ENCODE measurements at regions not wholly inside any gene's neighbourhood (a gene's known extent, or its start where the extent isn't known, plus 50 kb on each side); places are given as distances from the start of the nearest gene placed in this dataset.

- H3K36me3 ChIP-seq = no peaks in the 10 kb centered on the region
- ATAC-seq = no peak
- WGBS (ENCODE audit: insufficient coverage, low coverage, low lambda C conversion rate, missing lambda C conversion rate) = 74% methylated on average over 4 of the region's 4 CpGs
- H3K4me3 ChIP-seq = no peak overlapping the region
- H3K4me1 ChIP-seq = no peaks in the 10 kb centered on the region
- no peaks in the 10 kb centered on the region for H3K9me3 ChIP-seq
- TF ChIP-seq CTCF (IDR thresholded peaks at IDR 0.05) = no peak
- no peak for TF ChIP-seq POLR2A (IDR thresholded peaks at IDR 0.05)
- intact Hi-C loops (cut with DNase I) = no loop called here
- H3K27me3 ChIP-seq = no peaks in the 10 kb centered on the region
- no peak overlapping the region for H3K27ac ChIP-seq
- DNase-seq = no peak
Measured at GRCh38 chr10:128218161-128218560, 91.9 kb upstream of the MKI67 start.

GRCh38 chr10:128219295-128219694, 93.1 kb upstream of the MKI67 start:
- H3K4me3 ChIP-seq = no peak overlapping the region
- no peaks in the 10 kb centered on the region for H3K9me3 ChIP-seq
- no peaks in the 10 kb centered on the region for H3K4me1 ChIP-seq
- intact Hi-C loops (cut with DNase I) = no loop called here
- 77% methylated on average over 1 of the region's 1 CpG for whole genome bisulfite sequencing (ENCODE audit: insufficient coverage, low coverage, low lambda C conversion rate, missing lambda C conversion rate)
- DNase-seq (no peak), ATAC-seq (no peak)
- no peaks in the 10 kb centered on the region for H3K27me3 ChIP-seq
- TF ChIP-seq POLR2A (IDR thresholded peaks at IDR 0.05) (no peak), CTCF (IDR thresholded peaks at IDR 0.05) (no peak)
- H3K27ac ChIP-seq = no peak overlapping the region
- H3K36me3 ChIP-seq = no peaks in the 10 kb centered on the region

GRCh38 chr10:128220021-128220420, 93.8 kb upstream of the MKI67 start:
- DNase-seq (no peak), ATAC-seq (no peak)
- no peaks in the 10 kb centered on the region for H3K36me3 ChIP-seq
- 83% methylated on average over 4 of the region's 5 CpGs for WGBS (ENCODE audit: insufficient coverage, low coverage, low lambda C conversion rate, missing lambda C conversion rate)
- intact Hi-C loops (cut with DNase I) = no loop called here
- H3K27ac ChIP-seq = no peak overlapping the region
- no peaks in the 10 kb centered on the region for H3K9me3 ChIP-seq
- no peaks in the 10 kb centered on the region for H3K27me3 ChIP-seq
- TF ChIP-seq CTCF (IDR thresholded peaks at IDR 0.05) = no peak
- no peak for TF ChIP-seq POLR2A (IDR thresholded peaks at IDR 0.05)
- H3K4me1 ChIP-seq = no peaks in the 10 kb centered on the region
- no peak overlapping the region for H3K4me3 ChIP-seq

- Histone ChIP-seq H3K4me1 (no peaks in the 10 kb centered on the region), H3K27me3 (no peaks in the 10 kb centered on the region), H3K9me3 (no peaks in the 10 kb centered on the region), H3K4me3 (no peak overlapping the region), H3K36me3 (no peaks in the 10 kb centered on the region), H3K27ac (no peak overlapping the region)
- TF ChIP-seq POLR2A (IDR thresholded peaks at IDR 0.05) = no peak
- TF ChIP-seq CTCF (IDR thresholded peaks at IDR 0.05) = no peak
- DNase-seq = no peak
- peak in 2 of 4 donors; percentile 42 to 75 for ATAC-seq
- intact Hi-C loops (cut with DNase I) = no loop called here
- WGBS (ENCODE audit: insufficient coverage, low coverage, low lambda C conversion rate, missing lambda C conversion rate) = 34% methylated on average over 11 of the region's 11 CpGs
Measured at GRCh38 chr10:128221117-128221516, 94.9 kb upstream of the MKI67 start.

- 34% methylated on average over 2 of the region's 9 CpGs for WGBS (ENCODE audit: insufficient coverage, low coverage, low lambda C conversion rate, missing lambda C conversion rate)
- ATAC-seq (no peak), DNase-seq (no peak)
- intact Hi-C loops (cut with DNase I) = no loop called here
- no peaks in the 10 kb centered on the region for H3K4me1 ChIP-seq
- TF ChIP-seq POLR2A (IDR thresholded peaks at IDR 0.05) (no peak), CTCF (IDR thresholded peaks at IDR 0.05) (no peak)
- H3K4me3 ChIP-seq = no peak overlapping the region
- H3K36me3 ChIP-seq = no peaks in the 10 kb centered on the region
- no peak overlapping the region for H3K27ac ChIP-seq
- no peaks in the 10 kb centered on the region for H3K9me3 ChIP-seq
- H3K27me3 ChIP-seq = no peaks in the 10 kb centered on the region
Measured at GRCh38 chr10:128221807-128222206, 95.6 kb upstream of the MKI67 start.
